Common myeloid progenitor, CD34-positive (primary cell): ENCODE measurements at regions not wholly inside any gene's neighbourhood (a gene's known extent, or its start where the extent isn't known, plus 50 kb on each side); places are given as distances from the start of the nearest gene placed in this dataset.

Source experiments
- CTCF ChIA-PET: fragments of 350-600 bp; sonication (Branson Sonifier 250); formaldehyde crosslinking; loops from one replicate; lab custom pipeline; 2021; ENCODE audit warnings: antibody characterized with exemption; lab: Charles Lee
- POLR2A ChIA-PET: fragments of 350-600 bp; sonication (Branson Sonifier 250); formaldehyde crosslinking; loops from one replicate; lab custom pipeline; 2021; ENCODE audit warnings: antibody characterized with exemption; lab: Charles Lee
- DNase-seq, 3 donors: peaks; one replicate each; pipeline versions ENCODE4 v3.0.0 to v3.0.0-alpha.2; 2013
- H3K27ac ChIP-seq, 2 experiments: 1 replicate in 1 of 2; 2 replicates in 1 of 2; pipeline ENCODE4 v1.7.0; 2013; ENCODE audit warnings: inconsistent platforms in 2 of 2, low read length in 2 of 2, mild to moderate bottlenecking in 2 of 2, low read depth in 1 of 2, moderate library complexity in 1 of 2; ENCODE audit not compliant: severe bottlenecking in 2 of 2, insufficient read depth in 1 of 2, poor library complexity in 1 of 2
- H3K27me3 ChIP-seq, 5 experiments: replicated peaks in 2 of 5; 1 replicate in 3 of 5; 2 replicates in 2 of 5; pipeline versions ENCODE4 v1.6.1 to v1.7.0; 2013; ENCODE audit warnings: low read length in 4 of 5, mild to moderate bottlenecking in 2 of 5, moderate library complexity in 2 of 5, inconsistent platforms in 1 of 5; ENCODE audit not compliant: insufficient read depth in 5 of 5, control insufficient read depth in 4 of 5
- H3K36me3 ChIP-seq, 4 experiments: 1 replicate in 2 of 4; 2 replicates in 2 of 4; pipeline versions ENCODE4 v1.6.1 to v1.7.0; 2013; ENCODE audit warnings: low read length in 3 of 4, control low read depth in 1 of 4, mild to moderate bottlenecking in 1 of 4; ENCODE audit not compliant: control insufficient read depth in 4 of 4, insufficient read depth in 4 of 4
- H3K4me1 ChIP-seq, 4 experiments: 1 replicate in 3 of 4; 2 replicates in 1 of 4; pipeline versions ENCODE4 v1.6.1 to v1.7.1; 2013; ENCODE audit warnings: low read length in 3 of 4, mild to moderate bottlenecking in 3 of 4, control low read depth in 1 of 4, inconsistent platforms in 1 of 4, moderate library complexity in 1 of 4; ENCODE audit not compliant: control insufficient read depth in 4 of 4, insufficient read depth in 4 of 4; ENCODE audit errors: control extremely low read depth in 1 of 4
- H3K4me3 ChIP-seq, 7 experiments: 1 replicate in 4 of 7; 2 replicates in 3 of 7; pipeline versions ENCODE4 v1.5.1 to v1.7.0; 2013; ENCODE audit warnings: mild to moderate bottlenecking in 7 of 7, low read length in 6 of 7, moderate library complexity in 6 of 7, inconsistent platforms in 2 of 7, low read depth in 2 of 7, control low read depth in 1 of 7; ENCODE audit not compliant: insufficient read depth in 4 of 7, control insufficient read depth in 1 of 7; ENCODE audit errors: extremely low read depth in 1 of 7
- H3K9me3 ChIP-seq, 5 experiments: 1 replicate in 4 of 5; 2 replicates in 1 of 5; pipeline versions ENCODE4 v1.6.1 to v1.7.1; 2013; ENCODE audit warnings: low read length in 4 of 5, mild to moderate bottlenecking in 2 of 5, inconsistent platforms in 1 of 5, low read depth in 1 of 5, moderate library complexity in 1 of 5; ENCODE audit not compliant: control insufficient read depth in 4 of 5, insufficient read depth in 2 of 5; ENCODE audit errors: control extremely low read depth in 1 of 5
- WGBS: methylation state at CpG from one replicate; pipeline ENCODE4 v1.1.5; 2013; ENCODE audit not compliant: insufficient coverage; 5-methylcytosine and 5-hydroxymethylcytosine counted together

- H3K36me3 ChIP-seq: no peaks in the 10 kb centered on the region
- DNase-seq: peak in 1 of 3 donors; percentile 12
- H3K27me3 ChIP-seq: no peaks in the 10 kb centered on the region
- H3K9me3 ChIP-seq: no peaks in the 10 kb centered on the region
- POLR2A ChIA-PET: no interaction called here
- no peak overlapping the region for H3K27ac ChIP-seq
- H3K4me3 ChIP-seq: no peak overlapping the region
- WGBS: 100% methylated on average over 2 of the region's 4 CpGs
- H3K4me1 ChIP-seq: peaks cover 0 to 5% (median 0%) of the 10 kb centered on the region in 4 experiments
- CTCF ChIA-PET: interaction anchor here (0.6 to 2.0 kb wide), 4 partner anchors 14 to 271 kb away, joined by 3 to 5 read pairs (median 3); no protein-coding TSS in a partner anchor
These were observed 395.8 kb upstream of the MARCKS start for GRCh38 chr6:113461153-113461932.

GRCh38 chr6:113464536-113464935 lies 392.6 kb upstream of the MARCKS start:
- Histone ChIP-seq H3K4me3 (no peak overlapping the region), H3K27ac (no peak overlapping the region), H3K27me3 (no peaks in the 10 kb centered on the region), H3K9me3 (peaks cover 0 to 2% (median 0%) of the 10 kb centered on the region in 5 experiments), H3K36me3 (no peaks in the 10 kb centered on the region), H3K4me1 (peaks cover 0 to 5% (median 2%) of the 10 kb centered on the region in 4 experiments)
- CTCF ChIA-PET: no interaction called here
- POLR2A ChIA-PET: no interaction called here
- WGBS: 42% methylated on average over 1 of the region's 3 CpGs
- DNase-seq: no peak

DNA sequence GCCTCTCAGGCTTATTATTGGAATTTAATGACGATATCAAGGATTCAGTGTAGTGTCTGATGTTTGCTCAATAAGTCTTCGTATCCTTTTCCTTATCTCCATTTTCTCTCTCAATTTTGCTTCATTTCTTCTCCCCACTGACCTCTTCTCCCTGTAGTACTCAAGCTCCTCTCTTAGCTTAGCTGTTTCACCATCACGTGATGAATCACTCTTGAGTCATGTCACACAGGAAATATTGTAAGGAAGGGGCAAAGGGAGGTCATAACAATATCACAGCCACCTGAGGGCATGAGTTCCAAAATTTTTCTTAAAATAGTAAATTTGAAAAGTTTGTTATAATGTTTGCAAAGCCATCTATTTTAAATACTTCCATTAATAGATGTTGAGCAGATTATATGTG lies 392.2 kb upstream of the MARCKS start:
- ChIA-PET POLR2A (interaction anchor here (0.7 kb wide), 1 partner anchor 146 kb away, joined by 3 read pairs; no protein-coding TSS in a partner anchor), CTCF (no interaction called here)
- peak in 1 of 3 donors; percentile 13 for DNase-seq
- H3K4me3 ChIP-seq: no peak overlapping the region
- no peaks in the 10 kb centered on the region for H3K36me3 ChIP-seq
- H3K4me1 ChIP-seq: peaks cover 0 to 5% (median 2%) of the 10 kb centered on the region in 4 experiments
- WGBS: 100% methylated on average over 1 of the region's 3 CpGs
- no peaks in the 10 kb centered on the region for H3K27me3 ChIP-seq
- peaks cover 0 to 2% (median 0%) of the 10 kb centered on the region in 5 experiments for H3K9me3 ChIP-seq
- H3K27ac ChIP-seq: no peak overlapping the region

DNA sequence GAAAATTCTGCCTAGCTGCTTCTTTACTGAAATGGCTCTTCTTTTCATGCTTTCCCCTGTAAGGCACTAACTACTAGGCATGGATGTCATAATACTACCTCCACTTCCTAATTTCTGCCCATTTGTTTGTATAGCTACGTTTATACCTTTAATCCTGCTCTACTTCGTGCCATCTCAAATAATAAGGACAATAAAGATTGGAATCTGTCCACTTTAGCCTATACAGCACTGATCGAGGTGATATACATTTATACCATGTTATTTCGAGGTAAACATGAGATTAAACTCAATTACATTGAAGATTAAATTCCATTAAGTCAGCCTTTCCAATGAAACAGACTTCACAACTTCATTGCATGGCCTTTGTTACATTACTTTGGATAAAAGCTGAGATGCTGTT lies 390.6 kb upstream of the MARCKS start:
- Histone ChIP-seq H3K27me3 (no peaks in the 10 kb centered on the region), H3K4me1 (peaks cover 0 to 5% (median 2%) of the 10 kb centered on the region in 4 experiments), H3K9me3 (peaks cover 0 to 2% (median 0%) of the 10 kb centered on the region in 5 experiments), H3K27ac (no peak overlapping the region), H3K4me3 (no peak overlapping the region), H3K36me3 (no peaks in the 10 kb centered on the region)
- 94% methylated on average over 2 of the region's 4 CpGs for WGBS
- ChIA-PET CTCF (no interaction called here), POLR2A (no interaction called here)
- DNase-seq: no peak

GRCh38 chr6:113475392-113475791 lies 381.8 kb upstream of the MARCKS start:
- Histone ChIP-seq H3K27me3 (no peaks in the 10 kb centered on the region), H3K9me3 (peaks cover 0 to 7% (median 4%) of the 10 kb centered on the region in 5 experiments), H3K27ac (no peak overlapping the region), H3K4me1 (no peaks in the 10 kb centered on the region), H3K36me3 (no peaks in the 10 kb centered on the region), H3K4me3 (no peak overlapping the region)
- ChIA-PET POLR2A (no interaction called here), CTCF (interaction anchor here (0.6 to 1.0 kb wide), 3 partner anchors 14 to 315 kb away, joined by 3 read pairs; no protein-coding TSS in a partner anchor)
- DNase-seq: no peak
- no CpG with 5 or more reads among the region's 1 CpG for WGBS

DNA sequence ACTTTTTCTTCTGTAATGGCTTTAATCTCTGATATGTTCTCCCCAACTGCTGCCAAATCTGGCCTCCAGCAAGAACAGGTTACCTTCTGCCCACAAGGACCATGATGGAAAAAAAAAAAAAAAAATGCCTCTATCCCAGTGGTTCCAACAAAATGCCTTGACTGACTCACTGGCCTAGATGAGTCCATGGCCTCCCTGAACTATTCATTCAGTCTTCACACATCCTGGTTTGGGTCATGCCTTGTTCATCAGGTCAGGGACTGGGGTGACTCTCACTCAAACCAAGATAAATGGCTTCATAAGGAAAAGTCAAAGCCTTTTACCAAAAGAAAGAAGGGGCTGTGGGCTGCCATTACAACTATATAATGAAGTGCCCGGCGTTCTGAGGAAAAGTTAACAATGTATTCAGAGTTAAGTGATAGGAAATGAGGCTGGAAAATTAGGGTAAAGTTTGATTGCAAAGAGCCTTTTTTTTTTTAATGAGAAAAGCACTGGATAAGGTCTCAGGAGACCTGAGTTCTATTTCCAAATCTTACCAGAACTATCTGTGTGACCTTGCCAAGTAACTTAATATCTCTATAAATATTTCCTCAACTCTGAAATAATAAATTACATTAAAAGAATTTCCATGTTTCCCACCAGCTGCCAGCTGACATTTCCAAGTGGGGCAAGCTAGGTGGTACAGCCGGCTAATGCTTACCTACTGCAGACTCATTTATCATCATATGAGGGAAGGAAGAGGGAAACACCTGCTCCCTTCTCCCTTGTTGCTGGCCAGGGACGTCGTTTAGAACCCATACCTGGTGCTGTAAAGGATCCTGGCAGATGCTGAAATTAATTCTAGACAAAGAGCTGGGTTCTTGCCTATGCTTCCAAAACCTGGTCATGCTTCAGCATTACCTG lies 380.0 kb upstream of the MARCKS start:
- H3K27me3 ChIP-seq: no peaks in the 10 kb centered on the region
- H3K27ac ChIP-seq: no peak overlapping the region
- H3K4me1 ChIP-seq: no peaks in the 10 kb centered on the region
- DNase-seq: no peak
- no peaks in the 10 kb centered on the region for H3K36me3 ChIP-seq
- no peak overlapping the region for H3K4me3 ChIP-seq
- WGBS: 100% methylated on average over 2 of the region's 5 CpGs
- ChIA-PET POLR2A (no interaction called here), CTCF (interaction anchor here (0.9 kb wide), 1 partner anchor 16 kb away, joined by 3 read pairs; no protein-coding TSS in a partner anchor)
- H3K9me3 ChIP-seq: peaks cover 0 to 7% (median 4%) of the 10 kb centered on the region in 5 experiments
